A549 (cell line): ENCODE measurements at regions not wholly inside any gene's neighbourhood (a gene's known extent, or its start where the extent isn't known, plus 50 kb on each side); places are given as distances from the start of the nearest gene placed in this dataset.

Experiments
- ATAC-seq, 2 experiments: fragments of 200-7000 bp in 1 of 2; fragments of >200 bp in 1 of 2; cut with Nextera tagmentation in 1 of 2; cut with Tn5 transposase in 1 of 2; 3 replicates each; pipeline versions ENCODE4 v1.8.0 to v1.9.1; 2018 to 2020; ENCODE audit warnings: mild to moderate bottlenecking in 1 of 2, moderate library complexity in 1 of 2
- CTCF ChIA-PET: fragments of 300-600 bp; sonication (Branson Sonifier 250); formaldehyde crosslinking; extraction: SDS; loops from one replicate; lab custom pipeline; 2021; ENCODE audit warnings: antibody characterized with exemption, inconsistent platforms; lab: Yijun Ruan, JAX
- POLR2A ChIA-PET: fragments of 350-600 bp; formaldehyde crosslinking; extraction: SDS; loops from one replicate; lab custom pipeline; 2021; ENCODE audit warnings: antibody characterized with exemption, inconsistent platforms; lab: Yijun Ruan, JAX
- DNase-seq, 2 experiments: peaks; one replicate each; pipeline versions ENCODE4 v3.0.0 to v3.0.0-alpha.2; 2011 to 2016; ENCODE audit warnings: low read depth in 1 of 2, low spot score in 1 of 2
- FAIRE-seq: peaks from 2 replicates; lab custom pipeline; 2011; peaks lifted over from hg19 to GRCh38; lab: Jason Lieb, UNC
- H3K27ac ChIP-seq, 2 experiments: fragments of >200 bp; sonication (Bioruptor Twin); formaldehyde crosslinking; 3 replicates each; pipeline ENCODE4 v1.5.1; 2016 to 2017
- H3K4me1 ChIP-seq: fragments of >200 bp; sonication (Bioruptor Twin); formaldehyde crosslinking; 3 replicates; pipeline ENCODE4 v1.6.1; 2016
- H3K4me2 ChIP-seq: fragments of >200 bp; sonication (Bioruptor Twin); formaldehyde crosslinking; 3 replicates; pipeline ENCODE4 v1.6.1; 2016
- H3K4me3 ChIP-seq: fragments of >200 bp; sonication (Bioruptor Twin); formaldehyde crosslinking; 3 replicates; pipeline ENCODE4 v1.5.1; 2016
- H3K9me3 ChIP-seq: fragments of >200 bp; sonication (Bioruptor Twin); formaldehyde crosslinking; 3 replicates; pipeline ENCODE4 v1.6.1; 2016
- BHLHE40 ChIP-seq: IDR thresholded peaks from 2 replicates; pipeline ENCODE4 v1.6.1; 2012; ENCODE audit warnings: low read depth, low read length, inconsistent platforms
- CEBPB ChIP-seq, 2 experiments: fragments of >200 bp in 1 of 2; sonication (Bioruptor Twin) in 1 of 2; formaldehyde crosslinking in 1 of 2; IDR thresholded peaks; 2 replicates each; pipeline ENCODE4 v1.6.1; 2012 to 2016
- EP300 ChIP-seq, 2 experiments: fragments of >200 bp; sonication (Bioruptor Twin); formaldehyde crosslinking; IDR thresholded peaks; 2 replicates in 1 of 2; 3 replicates in 1 of 2; pipeline ENCODE4 v1.6.1; 2016 to 2017
- FOXS1 ChIP-seq: fragments of 250-450 bp; sonication (Bioruptor Pico); IDR thresholded peaks from 2 replicates; pipeline ENCODE4 v1.5.0; 2020; ENCODE audit warnings: mild to moderate bottlenecking, moderate library complexity
- HEYL ChIP-seq: fragments of 250-450 bp; sonication (Bioruptor Pico); IDR thresholded peaks from 2 replicates; pipeline ENCODE4 v1.8.0; 2021; ENCODE audit warnings: mild to moderate bottlenecking, moderate library complexity
- HOXA7 ChIP-seq: fragments of 250-450 bp; sonication (Bioruptor Pico); IDR thresholded peaks from 2 replicates; pipeline ENCODE4 v1.5.0; 2020; ENCODE audit warnings: mild to moderate bottlenecking, moderate library complexity
- JUNB ChIP-seq: fragments of >200 bp; sonication (Bioruptor Twin); formaldehyde crosslinking; IDR thresholded peaks from 2 replicates; pipeline ENCODE4 v1.6.1; 2016
- MYC ChIP-seq: IDR thresholded peaks from 2 replicates; pipeline ENCODE4 v1.6.1; 2012; ENCODE audit warnings: mild to moderate bottlenecking, inconsistent platforms, low read length, improper control_type of control experiment, borderline replicate concordance
- NPAS2 ChIP-seq: fragments of 250-450 bp; sonication (Bioruptor Pico); IDR thresholded peaks from 2 replicates; pipeline ENCODE4 v1.8.0; 2022; ENCODE audit warnings: mild to moderate bottlenecking, moderate library complexity, borderline replicate concordance
- PHF8 ChIP-seq: fragments of 200-600 bp; sonication (generic); IDR thresholded peaks from 2 replicates; pipeline ENCODE4 v1.6.1; 2016; ENCODE audit warnings: low read depth, mild to moderate bottlenecking, antibody characterized with exemption, moderate library complexity, borderline replicate concordance
- POLR2A ChIP-seq: IDR thresholded peaks from 2 replicates; pipeline ENCODE4 v1.6.1; 2012; ENCODE audit warnings: mild to moderate bottlenecking, low read length
- POLR2AphosphoS2 ChIP-seq: conservative IDR thresholded peaks from 2 replicates; pipeline ENCODE4 v1.6.1; 2012; ENCODE audit warnings: low read length, improper control_type of control experiment, inconsistent platforms
- RAD21 ChIP-seq, 2 experiments: fragments of >200 bp in 1 of 2; sonication (Bioruptor Twin) in 1 of 2; formaldehyde crosslinking in 1 of 2; IDR thresholded peaks in 1 of 2; conservative IDR thresholded peaks in 1 of 2; 2 replicates in 1 of 2; 3 replicates in 1 of 2; pipeline ENCODE4 v1.6.1; 2012 to 2018; ENCODE audit warnings: inconsistent platforms in 1 of 2
- TFCP2L1 ChIP-seq: fragments of 250-450 bp; sonication (Bioruptor Pico); IDR thresholded peaks from 2 replicates; pipeline ENCODE4 v1.5.0; 2021; ENCODE audit warnings: mild to moderate bottlenecking
- WGBS: methylation state at CpG from one replicate; pipeline ENCODE4 v1.1.6; 2017; ENCODE audit errors: missing lambda C conversion rate; 5-methylcytosine and 5-hydroxymethylcytosine counted together
- TF ChIP-seq, protein P1 (sequence below): fragments of >200 bp; sonication (Bioruptor Twin); formaldehyde crosslinking; IDR thresholded peaks from 2 replicates; pipeline ENCODE4 v1.6.1; 2016
- TF ChIP-seq, protein P2 (sequence below): fragments of 250-450 bp; sonication (Bioruptor Pico); IDR thresholded peaks from 2 replicates; pipeline ENCODE4 v1.5.0; 2021; ENCODE audit warnings: mild to moderate bottlenecking, moderate library complexity, borderline replicate concordance
- TF ChIP-seq, protein P3 (sequence below): fragments of >200 bp; sonication (Bioruptor Twin); formaldehyde crosslinking; IDR thresholded peaks from 3 replicates; pipeline ENCODE4 v1.6.1; 2016
- TF ChIP-seq, protein P4 (sequence below): fragments of 200-600 bp; sonication (generic); IDR thresholded peaks from 2 replicates; pipeline ENCODE4 v1.6.1; 2016; ENCODE audit warnings: antibody characterized with exemption, mild to moderate bottlenecking, moderate library complexity
- TF ChIP-seq, protein P5 (sequence below): IDR thresholded peaks from 2 replicates; pipeline ENCODE4 v1.6.1; 2012
- TF ChIP-seq, protein P6 (sequence below): fragments of >200 bp; sonication (Bioruptor Twin); formaldehyde crosslinking; IDR thresholded peaks from 3 replicates; pipeline ENCODE4 v1.5.1; 2016

DNA sequence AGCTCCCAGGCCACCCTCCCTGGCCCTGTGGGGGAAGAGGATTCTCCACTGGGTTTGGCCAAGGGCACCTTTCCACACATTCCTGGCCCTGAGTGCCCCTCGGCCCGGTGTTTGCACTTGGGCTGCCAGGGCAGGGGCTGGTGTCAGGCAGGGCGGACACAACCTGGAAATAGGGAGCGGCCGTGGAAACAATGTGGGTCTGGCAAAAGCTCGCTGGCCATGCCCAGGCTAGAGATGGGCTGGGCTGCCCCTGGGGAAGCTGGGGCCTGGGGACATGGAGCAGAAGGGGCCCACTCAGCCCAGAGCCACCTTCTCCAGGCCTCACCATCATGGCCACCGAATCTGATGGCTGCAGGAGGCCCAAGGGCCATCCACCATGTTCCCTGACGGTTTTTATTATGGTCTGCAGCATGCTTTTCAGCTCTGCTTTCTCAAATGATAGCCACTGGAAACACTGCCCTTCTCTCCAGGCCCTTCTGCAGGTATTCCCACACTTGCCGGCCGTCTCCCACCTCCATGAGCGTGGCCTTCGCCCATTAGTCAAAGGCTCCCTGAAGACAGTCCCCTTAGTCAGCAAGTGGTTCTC, 275.1 kb downstream of the CYP26B1 start:
- no peak overlapping the region for H3K4me3 ChIP-seq
- no peaks in the 10 kb centered on the region for H3K4me1 ChIP-seq
- WGBS = 67% methylated on average over 12 of the region's 12 CpGs
- no peak for FAIRE-seq
- no peak overlapping the region for H3K27ac ChIP-seq
- ChIA-PET POLR2A (no interaction called here), CTCF (interaction anchor here (0.7 to 2.3 kb wide), 6 partner anchors 10 to 707 kb away, joined by 3 to 8 read pairs (median 4); no protein-coding TSS in a partner anchor)
- ATAC-seq = no peak
- H3K4me2 ChIP-seq = no peak overlapping the region
- H3K9me3 ChIP-seq = no peaks in the 10 kb centered on the region
- DNase-seq = no peak
- TF ChIP-seq FOXS1 (CRISPR knock-in tag) (no peak), CEBPB (IDR thresholded peaks at IDR 0.05) (no peak), JUNB (no peak), POLR2A (no peak), BHLHE40 (no peak), HEYL (CRISPR knock-in tag) (no peak), NPAS2 (CRISPR knock-in tag) (no peak), EP300 (IDR thresholded peaks at IDR 0.05) (no peak), PHF8 (no peak), HOXA7 (no peak), RAD21 (conservative IDR thresholded peaks at IDR 0.05 in 1 of 2, IDR thresholded peaks at IDR 0.05 in 1 of 2) (no peak), TFCP2L1 (CRISPR knock-in tag) (no peak), POLR2AphosphoS2 (no peak), MYC (no peak)
- TF ChIP-seq, protein P1, sequence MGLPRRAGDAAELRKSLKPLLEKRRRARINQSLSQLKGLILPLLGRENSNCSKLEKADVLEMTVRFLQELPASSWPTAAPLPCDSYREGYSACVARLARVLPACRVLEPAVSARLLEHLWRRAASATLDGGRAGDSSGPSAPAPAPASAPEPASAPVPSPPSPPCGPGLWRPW = no peak
- TF ChIP-seq, protein P2, sequence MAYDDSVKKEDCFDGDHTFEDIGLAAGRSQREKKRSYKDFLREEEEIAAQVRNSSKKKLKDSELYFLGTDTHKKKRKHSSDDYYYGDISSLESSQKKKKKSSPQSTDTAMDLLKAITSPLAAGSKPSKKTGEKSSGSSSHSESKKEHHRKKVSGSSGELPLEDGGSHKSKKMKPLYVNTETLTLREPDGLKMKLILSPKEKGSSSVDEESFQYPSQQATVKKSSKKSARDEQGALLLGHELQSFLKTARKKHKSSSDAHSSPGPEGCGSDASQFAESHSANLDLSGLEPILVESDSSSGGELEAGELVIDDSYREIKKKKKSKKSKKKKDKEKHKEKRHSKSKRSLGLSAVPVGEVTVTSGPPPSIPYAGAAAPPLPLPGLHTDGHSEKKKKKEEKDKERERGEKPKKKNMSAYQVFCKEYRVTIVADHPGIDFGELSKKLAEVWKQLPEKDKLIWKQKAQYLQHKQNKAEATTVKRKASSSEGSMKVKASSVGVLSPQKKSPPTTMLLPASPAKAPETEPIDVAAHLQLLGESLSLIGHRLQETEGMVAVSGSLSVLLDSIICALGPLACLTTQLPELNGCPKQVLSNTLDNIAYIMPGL (CRISPR knock-in tag) = no peak
- TF ChIP-seq, protein P3, sequence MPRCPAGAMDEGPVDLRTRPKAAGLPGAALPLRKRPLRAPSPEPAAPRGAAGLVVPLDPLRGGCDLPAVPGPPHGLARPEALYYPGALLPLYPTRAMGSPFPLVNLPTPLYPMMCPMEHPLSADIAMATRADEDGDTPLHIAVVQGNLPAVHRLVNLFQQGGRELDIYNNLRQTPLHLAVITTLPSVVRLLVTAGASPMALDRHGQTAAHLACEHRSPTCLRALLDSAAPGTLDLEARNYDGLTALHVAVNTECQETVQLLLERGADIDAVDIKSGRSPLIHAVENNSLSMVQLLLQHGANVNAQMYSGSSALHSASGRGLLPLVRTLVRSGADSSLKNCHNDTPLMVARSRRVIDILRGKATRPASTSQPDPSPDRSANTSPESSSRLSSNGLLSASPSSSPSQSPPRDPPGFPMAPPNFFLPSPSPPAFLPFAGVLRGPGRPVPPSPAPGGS = no peak
- TF ChIP-seq, protein P4, sequence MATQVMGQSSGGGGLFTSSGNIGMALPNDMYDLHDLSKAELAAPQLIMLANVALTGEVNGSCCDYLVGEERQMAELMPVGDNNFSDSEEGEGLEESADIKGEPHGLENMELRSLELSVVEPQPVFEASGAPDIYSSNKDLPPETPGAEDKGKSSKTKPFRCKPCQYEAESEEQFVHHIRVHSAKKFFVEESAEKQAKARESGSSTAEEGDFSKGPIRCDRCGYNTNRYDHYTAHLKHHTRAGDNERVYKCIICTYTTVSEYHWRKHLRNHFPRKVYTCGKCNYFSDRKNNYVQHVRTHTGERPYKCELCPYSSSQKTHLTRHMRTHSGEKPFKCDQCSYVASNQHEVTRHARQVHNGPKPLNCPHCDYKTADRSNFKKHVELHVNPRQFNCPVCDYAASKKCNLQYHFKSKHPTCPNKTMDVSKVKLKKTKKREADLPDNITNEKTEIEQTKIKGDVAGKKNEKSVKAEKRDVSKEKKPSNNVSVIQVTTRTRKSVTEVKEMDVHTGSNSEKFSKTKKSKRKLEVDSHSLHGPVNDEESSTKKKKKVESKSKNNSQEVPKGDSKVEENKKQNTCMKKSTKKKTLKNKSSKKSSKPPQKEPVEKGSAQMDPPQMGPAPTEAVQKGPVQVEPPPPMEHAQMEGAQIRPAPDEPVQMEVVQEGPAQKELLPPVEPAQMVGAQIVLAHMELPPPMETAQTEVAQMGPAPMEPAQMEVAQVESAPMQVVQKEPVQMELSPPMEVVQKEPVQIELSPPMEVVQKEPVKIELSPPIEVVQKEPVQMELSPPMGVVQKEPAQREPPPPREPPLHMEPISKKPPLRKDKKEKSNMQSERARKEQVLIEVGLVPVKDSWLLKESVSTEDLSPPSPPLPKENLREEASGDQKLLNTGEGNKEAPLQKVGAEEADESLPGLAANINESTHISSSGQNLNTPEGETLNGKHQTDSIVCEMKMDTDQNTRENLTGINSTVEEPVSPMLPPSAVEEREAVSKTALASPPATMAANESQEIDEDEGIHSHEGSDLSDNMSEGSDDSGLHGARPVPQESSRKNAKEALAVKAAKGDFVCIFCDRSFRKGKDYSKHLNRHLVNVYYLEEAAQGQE = no peak
- TF ChIP-seq, protein P5, sequence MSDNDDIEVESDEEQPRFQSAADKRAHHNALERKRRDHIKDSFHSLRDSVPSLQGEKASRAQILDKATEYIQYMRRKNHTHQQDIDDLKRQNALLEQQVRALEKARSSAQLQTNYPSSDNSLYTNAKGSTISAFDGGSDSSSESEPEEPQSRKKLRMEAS = no peak
- TF ChIP-seq, protein P6, sequence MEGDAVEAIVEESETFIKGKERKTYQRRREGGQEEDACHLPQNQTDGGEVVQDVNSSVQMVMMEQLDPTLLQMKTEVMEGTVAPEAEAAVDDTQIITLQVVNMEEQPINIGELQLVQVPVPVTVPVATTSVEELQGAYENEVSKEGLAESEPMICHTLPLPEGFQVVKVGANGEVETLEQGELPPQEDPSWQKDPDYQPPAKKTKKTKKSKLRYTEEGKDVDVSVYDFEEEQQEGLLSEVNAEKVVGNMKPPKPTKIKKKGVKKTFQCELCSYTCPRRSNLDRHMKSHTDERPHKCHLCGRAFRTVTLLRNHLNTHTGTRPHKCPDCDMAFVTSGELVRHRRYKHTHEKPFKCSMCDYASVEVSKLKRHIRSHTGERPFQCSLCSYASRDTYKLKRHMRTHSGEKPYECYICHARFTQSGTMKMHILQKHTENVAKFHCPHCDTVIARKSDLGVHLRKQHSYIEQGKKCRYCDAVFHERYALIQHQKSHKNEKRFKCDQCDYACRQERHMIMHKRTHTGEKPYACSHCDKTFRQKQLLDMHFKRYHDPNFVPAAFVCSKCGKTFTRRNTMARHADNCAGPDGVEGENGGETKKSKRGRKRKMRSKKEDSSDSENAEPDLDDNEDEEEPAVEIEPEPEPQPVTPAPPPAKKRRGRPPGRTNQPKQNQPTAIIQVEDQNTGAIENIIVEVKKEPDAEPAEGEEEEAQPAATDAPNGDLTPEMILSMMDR = no peak
